ENCODE measurements at regions not wholly inside any gene's neighbourhood (a gene's known extent, or its start where the extent isn't known, plus 50 kb on each side); places are given as distances from the start of the nearest gene placed in this dataset.

- DNase-seq (ENCODE audit: low read depth) (no peak), FAIRE-seq (no peak)
- Mint-ChIP-seq H3K9me3 (ENCODE audit: unreplicated experiment) (no peaks in the 10 kb centered on the region), H3K4me1 (ENCODE audit: low read depth, unreplicated experiment) (peaks cover 4% of the 10 kb centered on the region), H3K27me3 (ENCODE audit: low read depth, unreplicated experiment) (no peaks in the 10 kb centered on the region), H3K4me3 (ENCODE audit: unreplicated experiment) (no peak overlapping the region), H3K36me3 (ENCODE audit: low read depth, unreplicated experiment) (no peaks in the 10 kb centered on the region), H3K27ac (ENCODE audit: unreplicated experiment) (no peak overlapping the region)
- no peaks in the 10 kb centered on the region for H3K4me1 ChIP-seq (ENCODE audit: insufficient read depth, low read length)
- no peak overlapping the region for H2AFZ ChIP-seq (ENCODE audit: low read depth, low read length)
- no peaks in the 10 kb centered on the region for H3K27me3 ChIP-seq (ENCODE audit: insufficient read depth, low read length)
- H3K4me3 ChIP-seq (ENCODE audit: insufficient read depth, low read depth, low read length) = no peak overlapping the region
- H3K9ac ChIP-seq (ENCODE audit: low read length) = no peak overlapping the region
- H3K4me2 ChIP-seq (ENCODE audit: low read length) = no peak overlapping the region
- no peaks in the 10 kb centered on the region for H3K79me2 ChIP-seq (ENCODE audit: insufficient read depth, low read length)
- no peaks in the 10 kb centered on the region for H4K20me1 ChIP-seq (ENCODE audit: insufficient read depth, low read length)
- TF ChIP-seq, protein P1, sequence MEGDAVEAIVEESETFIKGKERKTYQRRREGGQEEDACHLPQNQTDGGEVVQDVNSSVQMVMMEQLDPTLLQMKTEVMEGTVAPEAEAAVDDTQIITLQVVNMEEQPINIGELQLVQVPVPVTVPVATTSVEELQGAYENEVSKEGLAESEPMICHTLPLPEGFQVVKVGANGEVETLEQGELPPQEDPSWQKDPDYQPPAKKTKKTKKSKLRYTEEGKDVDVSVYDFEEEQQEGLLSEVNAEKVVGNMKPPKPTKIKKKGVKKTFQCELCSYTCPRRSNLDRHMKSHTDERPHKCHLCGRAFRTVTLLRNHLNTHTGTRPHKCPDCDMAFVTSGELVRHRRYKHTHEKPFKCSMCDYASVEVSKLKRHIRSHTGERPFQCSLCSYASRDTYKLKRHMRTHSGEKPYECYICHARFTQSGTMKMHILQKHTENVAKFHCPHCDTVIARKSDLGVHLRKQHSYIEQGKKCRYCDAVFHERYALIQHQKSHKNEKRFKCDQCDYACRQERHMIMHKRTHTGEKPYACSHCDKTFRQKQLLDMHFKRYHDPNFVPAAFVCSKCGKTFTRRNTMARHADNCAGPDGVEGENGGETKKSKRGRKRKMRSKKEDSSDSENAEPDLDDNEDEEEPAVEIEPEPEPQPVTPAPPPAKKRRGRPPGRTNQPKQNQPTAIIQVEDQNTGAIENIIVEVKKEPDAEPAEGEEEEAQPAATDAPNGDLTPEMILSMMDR (IDR thresholded peaks at IDR 0.05; ENCODE audit: insufficient read depth, low read depth, low read length) = no peak
- TF ChIP-seq EZH2 (IDR thresholded peaks at IDR 0.05; ENCODE audit: insufficient read depth, low read length) = no peak
- H3K9me3 ChIP-seq (ENCODE audit: insufficient read depth, low read depth, low read length) = no peaks in the 10 kb centered on the region
- no peaks in the 10 kb centered on the region for H3K36me3 ChIP-seq (ENCODE audit: insufficient read depth, low read length)
- no peak overlapping the region for H3K27ac ChIP-seq (ENCODE audit: low read depth, low read length)
These were observed 685.0 kb upstream of the SGCG start for GRCh38 chr13:22495819-22496218.

DNA sequence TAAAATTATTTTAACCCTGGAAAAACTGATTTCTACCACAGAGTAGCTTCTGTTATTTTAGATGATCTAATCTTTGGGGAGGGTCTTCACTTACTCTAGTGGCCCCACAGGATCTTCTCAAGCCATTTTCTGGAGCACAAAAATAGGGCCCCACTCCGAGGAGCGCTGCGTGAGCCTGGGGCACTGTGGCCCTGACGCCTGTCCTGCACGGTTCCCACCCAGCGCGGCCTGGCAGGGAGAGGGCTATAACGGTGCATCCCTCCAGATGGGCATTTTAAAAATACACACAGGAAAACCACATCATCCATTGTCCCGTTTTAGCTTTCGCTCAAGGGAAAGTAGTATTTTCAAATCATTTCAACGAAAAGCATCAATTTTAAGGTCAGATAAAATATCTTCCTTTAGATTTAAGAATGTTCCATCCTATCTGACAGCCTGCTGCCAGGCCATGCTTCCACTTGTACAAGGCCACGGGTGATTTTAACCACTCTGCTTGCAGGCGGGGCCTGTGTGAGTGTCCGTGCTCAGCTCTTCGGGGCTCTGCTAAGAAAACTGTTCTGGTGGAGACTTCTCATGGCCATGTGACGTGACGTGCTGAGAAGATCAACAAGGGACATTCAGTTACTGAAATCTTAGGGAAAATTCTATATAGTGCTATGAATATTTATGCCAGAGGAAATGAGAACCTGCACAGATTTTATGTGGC lies 683.8 kb upstream of the SGCG start:
- H3K36me3 Mint-ChIP-seq (ENCODE audit: low read depth, unreplicated experiment) = no peaks in the 10 kb centered on the region
- no peaks in the 10 kb centered on the region for H3K27me3 Mint-ChIP-seq (ENCODE audit: low read depth, unreplicated experiment)
- H3K9ac ChIP-seq (ENCODE audit: low read length) = no peak overlapping the region
- H3K4me3 ChIP-seq (ENCODE audit: insufficient read depth, low read depth, low read length) = no peak overlapping the region
- H3K9me3 Mint-ChIP-seq (ENCODE audit: unreplicated experiment) = no peaks in the 10 kb centered on the region
- DNase-seq (ENCODE audit: low read depth) (no peak), FAIRE-seq (no peak)
- H3K4me2 ChIP-seq (ENCODE audit: low read length) = no peak overlapping the region
- H3K36me3 ChIP-seq (ENCODE audit: insufficient read depth, low read length) = no peaks in the 10 kb centered on the region
- H3K9me3 ChIP-seq (ENCODE audit: insufficient read depth, low read depth, low read length) = no peaks in the 10 kb centered on the region
- H3K27ac ChIP-seq (ENCODE audit: low read depth, low read length) = no peak overlapping the region
- TF ChIP-seq, protein P1 (IDR thresholded peaks at IDR 0.05; ENCODE audit: insufficient read depth, low read depth, low read length) = no peak
- no peak for TF ChIP-seq EZH2 (IDR thresholded peaks at IDR 0.05; ENCODE audit: insufficient read depth, low read length)
- no peak overlapping the region for H3K27ac Mint-ChIP-seq (ENCODE audit: unreplicated experiment)
- H3K27me3 ChIP-seq (ENCODE audit: insufficient read depth, low read length) = no peaks in the 10 kb centered on the region
- no peak overlapping the region for H2AFZ ChIP-seq (ENCODE audit: low read depth, low read length)
- H3K4me1 ChIP-seq (ENCODE audit: insufficient read depth, low read length) = no peaks in the 10 kb centered on the region
- H3K4me3 Mint-ChIP-seq (ENCODE audit: unreplicated experiment) = no peak overlapping the region
- H3K79me2 ChIP-seq (ENCODE audit: insufficient read depth, low read length) = no peaks in the 10 kb centered on the region
- peaks cover 4% of the 10 kb centered on the region for H3K4me1 Mint-ChIP-seq (ENCODE audit: low read depth, unreplicated experiment)
- H4K20me1 ChIP-seq (ENCODE audit: insufficient read depth, low read length) = no peaks in the 10 kb centered on the region

DNA sequence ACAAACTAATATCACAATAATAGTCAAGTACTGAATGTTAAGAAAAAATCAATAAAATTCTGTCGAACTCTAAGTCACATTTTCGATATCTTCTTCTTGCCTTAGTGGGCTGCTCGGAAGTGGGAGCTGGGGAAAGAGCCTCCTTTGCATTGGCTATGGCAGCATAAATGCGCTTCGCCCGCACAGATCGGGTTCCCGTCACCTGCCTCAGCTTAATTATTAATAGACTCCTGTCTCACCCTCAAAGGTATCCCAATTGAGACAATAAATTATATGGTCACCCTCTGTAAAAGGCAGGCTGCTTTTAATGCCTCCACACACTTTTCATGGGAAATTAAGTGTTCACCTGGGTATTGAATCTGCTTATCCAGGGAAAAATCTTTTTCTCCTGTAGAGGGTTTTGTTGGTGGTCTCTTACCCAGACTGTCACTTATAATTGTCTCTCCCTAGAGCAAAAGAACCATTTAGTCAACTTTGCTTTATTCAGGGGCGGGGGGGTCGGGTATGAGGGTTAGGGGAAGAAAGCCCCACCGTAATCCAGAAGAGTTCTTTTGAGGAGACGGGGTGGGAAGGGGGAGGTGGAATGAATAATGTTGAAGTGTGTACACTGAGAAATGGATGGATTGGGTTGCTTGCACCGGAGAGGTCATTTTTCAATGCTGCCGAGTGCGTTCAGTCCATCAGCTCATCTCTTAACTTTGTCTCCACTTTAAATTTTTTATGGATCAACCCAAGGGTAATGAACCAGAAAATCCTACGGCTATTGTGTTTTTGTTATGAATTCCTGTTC lies 682.6 kb upstream of the SGCG start:
- H3K27ac Mint-ChIP-seq (ENCODE audit: unreplicated experiment) = no peak overlapping the region

More for the DNA sequence above, 682.6 kb upstream of the SGCG start:
- no peak overlapping the region for H3K27ac ChIP-seq (ENCODE audit: low read depth, low read length)
- peaks cover 4% of the 10 kb centered on the region for H3K4me1 Mint-ChIP-seq (ENCODE audit: low read depth, unreplicated experiment)
- H3K36me3 ChIP-seq (ENCODE audit: insufficient read depth, low read length) = no peaks in the 10 kb centered on the region
- H3K27me3 Mint-ChIP-seq (ENCODE audit: low read depth, unreplicated experiment) = no peaks in the 10 kb centered on the region
- no peaks in the 10 kb centered on the region for H3K9me3 ChIP-seq (ENCODE audit: insufficient read depth, low read depth, low read length)
- H3K9ac ChIP-seq (ENCODE audit: low read length) = no peak overlapping the region
- no peak overlapping the region for H3K4me3 ChIP-seq (ENCODE audit: insufficient read depth, low read depth, low read length)
- H4K20me1 ChIP-seq (ENCODE audit: insufficient read depth, low read length) = no peaks in the 10 kb centered on the region
- H3K36me3 Mint-ChIP-seq (ENCODE audit: low read depth, unreplicated experiment) = no peaks in the 10 kb centered on the region
- no peaks in the 10 kb centered on the region for H3K4me1 ChIP-seq (ENCODE audit: insufficient read depth, low read length)
- H3K79me2 ChIP-seq (ENCODE audit: insufficient read depth, low read length) = no peaks in the 10 kb centered on the region
- no peak overlapping the region for H3K4me2 ChIP-seq (ENCODE audit: low read length)
- H2AFZ ChIP-seq (ENCODE audit: low read depth, low read length) = no peak overlapping the region
- DNase-seq (ENCODE audit: low read depth) = no peak
- no peak overlapping the region for H3K4me3 Mint-ChIP-seq (ENCODE audit: unreplicated experiment)
- H3K9me3 Mint-ChIP-seq (ENCODE audit: unreplicated experiment) = no peaks in the 10 kb centered on the region
- H3K27me3 ChIP-seq (ENCODE audit: insufficient read depth, low read length) = no peaks in the 10 kb centered on the region
- FAIRE-seq = no peak
- TF ChIP-seq EZH2 (IDR thresholded peaks at IDR 0.05; ENCODE audit: insufficient read depth, low read length) = no peak
